Peyer's patch (tissue), 4 donors: ENCODE measurements at regions not wholly inside any gene's neighbourhood (a gene's known extent, or its start where the extent isn't known, plus 50 kb on each side); places are given as distances from the start of the nearest gene placed in this dataset.

Source experiments
- DNase-seq, 3 donors: peaks; one replicate each; pipeline ENCODE4 v3.0.0-alpha.2; 2017 to 2019
- H3K27ac ChIP-seq, 4 donors: fragments of 200-600 bp; sonication (generic); one replicate each; pipeline ENCODE4 v1.5.1; 2016 to 2019
- H3K27me3 ChIP-seq, 2 donors: fragments of 200-600 bp; sonication (generic); one replicate each; pipeline ENCODE4 v1.5.1; 2019
- H3K36me3 ChIP-seq, 3 donors: fragments of 200-600 bp; sonication (generic); one replicate each; pipeline ENCODE4 v1.5.1; 2016 to 2019
- H3K4me1 ChIP-seq, 4 donors: fragments of 200-600 bp; sonication (generic); one replicate each; pipeline ENCODE4 v1.5.1; 2016 to 2019
- H3K4me3 ChIP-seq, 4 donors: fragments of 200-600 bp; sonication (generic); 1 replicate in 3 of 4; 2 replicates in 1 of 4; pipeline ENCODE4 v1.5.1; 2016 to 2019; ENCODE audit warnings: mild to moderate bottlenecking in 1 of 4
- H3K9me3 ChIP-seq, 4 donors: fragments of 200-600 bp; sonication (generic); one replicate each; pipeline ENCODE4 v1.5.1; 2016 to 2019; ENCODE audit warnings: mild to moderate bottlenecking in 1 of 4
- CTCF ChIP-seq, 6 experiments: fragments of 450-650 bp in 4 of 6; fragments of 200-600 bp in 2 of 6; sonication (generic) in 1 of 6; IDR thresholded peaks; one replicate each; pipeline ENCODE4 v1.5.1; 2017 to 2019; ENCODE audit warnings: antibody characterized with exemption in 6 of 6, mild to moderate bottlenecking in 3 of 6, moderate library complexity in 1 of 6
- POLR2A ChIP-seq, 2 donors: fragments of 450-650 bp; IDR thresholded peaks; one replicate each; pipeline ENCODE4 v1.5.1; 2017; ENCODE audit warnings: antibody characterized with exemption in 2 of 2, mild to moderate bottlenecking in 2 of 2, moderate library complexity in 2 of 2

GRCh38 chr7:124208173-124208572 lies 175.3 kb upstream of the TMEM229A start:
- no peaks in the 10 kb centered on the region for H3K9me3 ChIP-seq
- DNase-seq: no peak
- H3K36me3 ChIP-seq: no peaks in the 10 kb centered on the region
- no peak overlapping the region for H3K4me3 ChIP-seq
- H3K27me3 ChIP-seq: no peaks in the 10 kb centered on the region
- no peaks in the 10 kb centered on the region for H3K4me1 ChIP-seq
- no peak overlapping the region for H3K27ac ChIP-seq
- TF ChIP-seq POLR2A (IDR thresholded peaks at IDR 0.05): no peak

- no peak for TF ChIP-seq CTCF (IDR thresholded peaks at IDR 0.05)
- TF ChIP-seq POLR2A (IDR thresholded peaks at IDR 0.05): no peak
- Histone ChIP-seq H3K36me3 (no peaks in the 10 kb centered on the region), H3K4me1 (no peaks in the 10 kb centered on the region), H3K27me3 (no peaks in the 10 kb centered on the region), H3K4me3 (no peak overlapping the region), H3K27ac (no peak overlapping the region), H3K9me3 (no peaks in the 10 kb centered on the region)
- DNase-seq: no peak
Observed at GRCh38 chr7:124205526-124205925, 172.7 kb upstream of the TMEM229A start.

- Histone ChIP-seq H3K27ac (no peak overlapping the region), H3K4me1 (no peaks in the 10 kb centered on the region), H3K27me3 (no peaks in the 10 kb centered on the region), H3K36me3 (no peaks in the 10 kb centered on the region), H3K9me3 (no peaks in the 10 kb centered on the region), H3K4me3 (no peak overlapping the region)
- TF ChIP-seq POLR2A (IDR thresholded peaks at IDR 0.05) (no peak), CTCF (IDR thresholded peaks at IDR 0.05) (no peak)
- no peak for DNase-seq
Observed at GRCh38 chr7:124202546-124202945, 169.7 kb upstream of the TMEM229A start.

- TF ChIP-seq CTCF (IDR thresholded peaks at IDR 0.05) (no peak), POLR2A (IDR thresholded peaks at IDR 0.05) (no peak)
- H3K4me3 ChIP-seq: no peak overlapping the region
Observed at GRCh38 chr7:124201768-124202349, 169.0 kb upstream of the TMEM229A start.

GRCh38 chr7:124196519-124196918 lies 163.7 kb upstream of the TMEM229A start:
- Histone ChIP-seq H3K4me3 (no peak overlapping the region), H3K36me3 (no peaks in the 10 kb centered on the region), H3K9me3 (no peaks in the 10 kb centered on the region), H3K27me3 (no peaks in the 10 kb centered on the region), H3K27ac (no peak overlapping the region), H3K4me1 (no peaks in the 10 kb centered on the region)
- TF ChIP-seq CTCF (IDR thresholded peaks at IDR 0.05) (no peak), POLR2A (IDR thresholded peaks at IDR 0.05) (no peak)
- DNase-seq: no peak

More at GRCh38 chr7:124201768-124202349, 169.0 kb upstream of the TMEM229A start:
- Histone ChIP-seq H3K9me3 (no peaks in the 10 kb centered on the region), H3K36me3 (no peaks in the 10 kb centered on the region), H3K27ac (no peak overlapping the region), H3K27me3 (no peaks in the 10 kb centered on the region), H3K4me1 (no peaks in the 10 kb centered on the region)
- DNase-seq: no peak

- DNase-seq: no peak
Observed at GRCh38 chr7:124192885-124193284, 160.0 kb upstream of the TMEM229A start.

More at GRCh38 chr7:124192885-124193284, 160.0 kb upstream of the TMEM229A start:
- Histone ChIP-seq H3K36me3 (no peaks in the 10 kb centered on the region), H3K27me3 (no peaks in the 10 kb centered on the region), H3K27ac (no peak overlapping the region), H3K4me1 (no peaks in the 10 kb centered on the region), H3K4me3 (no peak overlapping the region), H3K9me3 (no peaks in the 10 kb centered on the region)
- TF ChIP-seq CTCF (IDR thresholded peaks at IDR 0.05) (no peak), POLR2A (IDR thresholded peaks at IDR 0.05) (no peak)
